Epidermal melanocyte (primary cell): ENCODE measurements at regions not wholly inside any gene's neighbourhood (a gene's known extent, or its start where the extent isn't known, plus 50 kb on each side); places are given as distances from the start of the nearest gene placed in this dataset.

Experiments used
- DNase-seq: peaks from one replicate; pipeline ENCODE4 v3.0.0; 2011; ENCODE audit warnings: low spot score; ENCODE audit not compliant: insufficient read length

DNA sequence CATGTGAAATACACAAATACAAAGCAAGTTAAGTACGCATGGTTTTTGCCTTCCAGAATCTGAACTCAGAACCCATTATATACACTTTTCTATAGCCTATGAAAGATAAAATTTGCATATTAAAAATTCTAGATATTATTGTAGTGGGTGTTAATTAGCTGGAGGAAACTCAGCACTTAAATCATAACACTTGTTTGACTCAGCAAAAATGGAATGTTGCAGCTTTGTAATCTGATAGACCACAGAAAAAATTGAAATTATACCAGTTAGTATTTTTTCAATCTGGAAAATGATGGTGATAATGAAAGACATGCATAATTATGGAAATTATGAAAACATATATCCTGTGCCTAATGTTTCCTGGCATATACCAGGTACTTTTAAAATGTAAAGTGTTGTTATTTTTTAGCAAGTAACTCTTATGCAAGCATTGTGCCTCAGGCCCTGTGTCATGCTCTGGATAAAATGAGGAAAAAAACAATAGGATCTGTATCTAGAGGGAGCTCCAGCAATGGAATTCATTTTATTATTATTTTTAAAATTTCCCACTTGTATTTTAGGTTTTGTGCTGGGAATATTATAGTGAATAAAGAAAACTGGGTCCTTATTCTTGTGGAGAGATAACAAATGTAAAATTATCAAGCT lies 490.4 kb upstream of the SEMA3A start:
- no peak for DNase-seq

DNA sequence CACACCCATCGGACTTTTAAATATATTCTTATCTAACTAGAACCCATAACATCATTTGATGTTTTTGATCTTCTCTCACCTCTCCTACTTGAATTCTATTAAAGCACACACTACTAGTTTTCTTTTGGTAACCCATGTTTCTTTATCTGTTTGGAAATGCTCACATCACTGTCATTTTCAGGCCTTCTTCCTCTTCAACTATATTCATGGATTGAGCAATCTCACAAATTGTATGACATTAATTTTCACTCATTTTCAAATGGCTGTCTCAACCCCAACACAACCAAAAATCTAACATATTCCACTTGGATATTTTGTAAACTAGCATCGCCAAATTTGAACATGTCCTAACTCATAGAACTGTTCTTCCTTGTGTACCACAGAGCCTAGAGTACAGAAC lies 488.0 kb upstream of the SEMA3A start:
- no peak for DNase-seq

DNA sequence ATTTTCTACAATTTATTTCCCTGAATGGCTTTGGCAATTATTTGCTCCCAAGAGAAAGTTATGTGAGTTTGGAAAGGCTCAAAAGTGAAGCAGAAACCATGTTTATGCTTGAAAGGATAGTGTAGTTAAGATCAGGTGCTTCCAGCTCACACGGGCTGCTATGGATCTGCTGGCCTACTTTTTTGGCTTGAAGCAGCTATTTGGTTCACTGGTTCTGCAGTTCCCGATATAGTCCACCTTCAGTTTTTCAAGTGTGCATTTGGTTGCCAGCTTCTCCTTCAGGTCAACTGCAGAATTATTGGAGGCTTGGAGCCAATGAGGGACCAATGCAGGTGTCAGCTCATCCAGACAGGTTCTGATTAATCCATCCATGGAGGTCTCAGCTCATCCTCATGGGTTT lies 484.3 kb upstream of the SEMA3A start:
- DNase-seq, result no peak

DNA sequence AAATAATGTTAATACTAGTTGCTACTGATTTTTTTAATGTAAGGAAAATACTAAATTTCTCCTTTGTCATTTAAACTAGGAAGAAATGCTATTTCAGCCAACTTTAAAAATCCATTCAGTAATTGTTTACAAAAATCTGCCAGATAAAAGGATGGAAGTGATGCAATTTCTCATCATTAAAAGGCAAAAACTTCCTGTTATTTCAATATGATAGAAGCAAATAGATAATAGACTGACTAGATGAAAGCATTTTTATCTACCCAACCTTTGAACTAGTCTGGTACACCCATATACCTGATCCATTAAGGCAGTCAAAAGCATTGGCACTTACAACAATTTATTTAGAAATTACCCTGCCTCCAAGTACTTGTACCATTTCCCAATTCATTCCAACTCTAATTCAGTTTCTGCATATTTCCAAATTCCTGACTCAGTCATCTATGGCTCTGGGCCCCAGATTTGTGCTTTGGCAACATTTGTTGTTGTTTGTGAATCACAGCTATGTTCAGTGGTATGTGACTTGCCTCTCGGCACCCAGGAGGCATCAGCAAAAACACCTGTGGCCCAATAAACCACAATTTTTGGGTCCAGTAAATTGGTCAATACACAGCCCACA lies 482.6 kb upstream of the SEMA3A start:
- DNase-seq, result no peak

DNA sequence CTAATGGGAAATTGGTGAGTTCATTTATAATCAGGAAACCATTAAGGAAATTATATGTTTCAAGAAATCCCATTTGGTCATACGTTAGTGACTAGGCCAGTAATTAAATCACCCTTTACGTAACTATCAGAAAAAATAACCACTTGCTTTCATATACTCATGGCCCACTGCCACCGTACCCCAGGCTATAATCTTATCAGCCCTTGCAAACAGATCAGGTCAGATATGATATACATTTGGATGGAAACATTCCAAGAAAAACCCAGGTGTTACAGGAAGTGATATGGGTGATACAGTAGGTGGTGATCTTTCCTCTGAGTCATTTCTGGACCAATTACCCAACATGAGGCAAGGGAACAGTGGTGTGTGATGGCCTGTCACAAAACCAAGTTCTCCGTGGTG lies 481.0 kb upstream of the SEMA3A start:
- no peak for DNase-seq

DNA sequence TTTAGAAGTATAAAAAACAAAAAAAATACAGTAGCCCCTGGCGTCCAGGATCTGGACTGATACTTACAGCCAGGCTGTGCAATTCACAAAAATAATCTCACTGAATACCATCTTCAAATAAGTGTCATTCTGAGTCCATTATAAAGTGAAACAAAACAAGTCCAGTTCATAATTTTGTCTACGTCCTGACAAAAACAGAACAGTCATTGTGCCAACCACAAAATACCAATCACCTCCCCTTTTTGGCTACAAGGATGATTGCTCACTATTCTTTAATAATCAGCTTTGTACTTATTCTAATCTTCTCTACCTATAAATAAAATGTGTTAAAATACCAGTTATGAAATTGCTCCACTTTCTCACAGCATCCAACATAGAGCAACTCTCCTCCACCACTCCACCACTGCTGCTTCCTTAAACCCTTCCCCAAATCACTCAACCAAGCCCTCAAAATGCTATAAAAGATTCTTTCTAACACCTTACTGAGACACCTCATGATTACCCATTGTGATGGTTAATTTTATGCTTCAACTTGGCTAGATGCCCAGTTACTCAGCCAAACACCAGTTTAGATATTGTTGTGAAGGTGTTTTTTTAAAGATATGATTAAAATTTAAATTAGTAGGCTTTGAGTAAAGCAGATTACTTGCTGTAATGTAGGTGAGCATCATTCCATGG lies 479.8 kb upstream of the SEMA3A start:
- DNase-seq, result no peak

DNA sequence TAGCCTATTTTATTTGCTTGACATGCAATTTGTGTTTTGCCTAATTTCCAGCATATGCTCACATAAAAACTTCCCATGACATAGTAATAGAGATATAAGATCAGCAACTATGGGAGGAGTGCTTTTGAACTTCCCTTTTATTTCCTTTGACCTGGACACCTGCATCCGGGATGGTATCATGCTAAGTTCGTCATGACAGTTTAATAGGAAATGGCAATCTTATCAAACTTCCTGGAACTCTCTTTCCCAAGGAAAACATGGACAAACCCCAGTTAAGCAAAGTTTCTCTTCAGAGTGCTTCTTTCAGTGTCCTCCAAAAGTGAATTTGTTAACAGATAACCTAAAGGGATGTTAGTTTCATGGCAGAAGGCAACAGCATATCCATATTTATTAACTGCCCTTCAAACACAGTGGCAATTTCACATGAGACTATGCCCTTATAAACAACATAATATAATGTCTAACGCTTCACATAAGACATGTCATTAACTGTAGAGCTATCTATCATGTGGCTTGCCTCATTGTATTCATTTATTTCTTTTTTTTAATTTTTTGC lies 474.7 kb upstream of the SEMA3A start:
- DNase-seq, result no peak

DNA sequence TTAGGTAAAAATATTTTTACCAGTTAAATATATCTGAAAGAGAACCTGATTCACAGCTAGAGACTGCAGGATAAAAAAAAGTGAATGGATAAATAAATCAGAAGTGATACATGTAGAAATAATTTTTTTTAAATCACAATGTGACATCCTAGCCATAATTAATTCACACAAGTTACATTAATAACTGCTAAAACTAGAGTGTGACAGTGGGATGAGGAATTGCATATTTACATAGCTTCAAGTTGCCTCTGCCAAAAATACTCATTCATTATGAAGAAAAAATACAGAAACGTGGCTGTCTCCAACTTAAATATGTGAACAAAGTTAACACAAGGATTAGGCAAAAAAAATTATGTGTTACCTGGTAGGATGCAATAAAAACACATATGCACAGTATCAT lies 473.5 kb upstream of the SEMA3A start:
- DNase-seq, result no peak

DNA sequence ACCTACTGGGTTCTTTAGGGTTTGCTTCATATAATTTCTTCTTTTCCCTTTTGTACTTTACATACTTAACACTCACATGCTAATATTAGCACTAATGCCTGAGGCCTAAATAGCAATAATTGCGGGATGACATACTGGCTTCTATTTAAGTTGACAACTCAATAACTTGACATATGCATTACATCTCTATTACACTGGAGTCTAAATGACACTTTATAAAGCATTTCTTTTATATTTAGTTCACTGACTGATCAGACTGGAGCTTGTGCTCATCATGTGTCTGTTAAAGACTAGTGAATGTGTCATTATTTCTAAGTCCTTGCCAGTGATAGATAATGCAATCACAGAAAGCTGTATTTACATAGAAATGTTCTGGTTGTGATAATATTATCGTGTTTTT lies 472.1 kb upstream of the SEMA3A start:
- DNase-seq, result peak; percentile 21

DNA sequence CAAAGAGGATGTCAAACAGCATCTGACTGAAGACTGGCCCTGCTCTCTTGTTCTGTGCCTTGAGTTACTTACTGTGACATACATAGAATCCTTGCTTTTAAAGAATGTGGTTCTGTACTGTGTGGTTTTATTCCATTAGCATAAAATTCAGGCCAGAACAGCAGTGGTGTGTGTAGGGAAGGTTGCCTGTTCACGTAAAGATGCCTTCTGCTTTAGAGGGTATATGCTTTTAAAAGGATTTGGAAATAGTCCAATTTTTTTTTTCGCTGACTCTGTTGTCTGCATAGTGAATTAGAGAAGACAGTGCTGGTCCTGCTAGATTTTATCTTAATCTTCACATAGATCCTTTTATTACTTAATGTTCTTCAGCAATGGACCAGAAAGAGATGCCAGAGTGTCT lies 470.8 kb upstream of the SEMA3A start:
- DNase-seq, result no peak

DNA sequence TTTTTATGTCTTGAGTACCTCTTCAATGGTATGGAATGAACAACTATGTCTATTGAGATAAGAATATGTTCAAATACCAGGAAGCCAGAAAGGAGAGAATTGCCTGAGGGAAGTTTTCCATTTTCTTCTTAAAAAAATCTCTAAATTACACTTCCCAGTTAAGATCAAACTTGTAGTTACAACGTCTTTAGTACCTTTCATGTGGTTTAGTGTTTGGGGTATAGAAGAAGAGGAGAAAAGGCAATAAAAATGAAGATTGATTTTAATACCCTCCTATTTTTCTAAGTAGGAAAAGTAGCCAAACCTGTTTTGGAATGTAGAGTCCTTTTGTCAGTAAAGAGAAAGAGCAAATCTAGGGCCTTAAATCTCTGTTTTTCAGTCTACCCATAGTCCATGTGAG lies 470.0 kb upstream of the SEMA3A start:
- no peak for DNase-seq

DNA sequence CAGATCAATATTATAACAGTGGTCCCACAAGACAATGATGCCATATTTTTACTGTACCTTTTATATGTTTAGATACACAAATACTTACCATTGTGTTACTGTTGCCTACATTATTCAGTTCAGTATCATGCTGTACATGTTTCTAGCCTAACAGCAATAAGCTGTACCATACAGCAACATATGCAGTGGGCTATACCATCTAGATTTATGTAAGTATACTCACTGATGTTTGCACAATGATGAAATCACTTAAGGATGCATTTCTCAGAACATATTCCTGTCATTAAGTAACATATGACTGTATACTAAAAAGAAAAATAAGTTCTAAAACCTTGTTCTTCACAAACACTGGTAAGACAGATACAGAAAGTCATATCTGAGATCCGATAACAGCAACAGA lies 468.6 kb upstream of the SEMA3A start:
- no peak for DNase-seq

DNA sequence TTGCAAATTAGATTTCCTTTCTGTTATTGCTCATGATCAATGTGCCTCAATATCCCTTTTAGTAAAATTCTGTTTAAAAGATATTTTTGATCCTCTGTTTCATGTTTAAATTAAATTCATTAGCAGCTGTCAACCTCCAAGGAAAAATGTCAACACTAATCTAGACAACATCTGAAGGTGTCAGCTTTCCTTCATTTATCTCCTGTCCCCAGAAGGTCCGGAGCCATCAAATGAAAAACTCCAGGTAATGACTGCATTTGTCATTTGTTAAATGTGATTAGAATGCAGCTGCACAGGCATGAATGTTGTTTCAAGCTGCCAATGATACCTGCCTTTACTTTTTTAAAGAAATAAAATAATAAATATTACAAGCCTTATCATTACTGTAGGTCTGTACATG lies 463.7 kb upstream of the SEMA3A start:
- DNase-seq, result no peak

DNA sequence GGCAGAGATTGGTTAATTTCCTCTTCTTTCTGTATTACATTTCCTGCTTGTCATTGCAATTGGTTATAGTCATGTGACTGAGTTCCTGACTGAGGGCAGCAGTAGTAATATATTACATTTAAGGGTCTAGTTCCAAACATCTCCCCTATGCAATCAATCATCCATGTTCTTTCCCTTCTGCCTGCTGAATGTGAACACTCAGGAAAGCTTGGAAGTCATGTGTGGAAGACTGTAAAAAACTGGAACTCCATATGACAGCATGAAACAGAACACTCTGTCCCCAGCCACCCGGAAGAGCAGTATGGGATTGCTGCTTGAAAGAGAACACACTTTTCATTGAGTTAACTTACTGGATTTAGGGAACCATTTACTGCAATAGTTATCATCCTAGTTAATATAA lies 459.7 kb upstream of the SEMA3A start:
- no peak for DNase-seq

DNA sequence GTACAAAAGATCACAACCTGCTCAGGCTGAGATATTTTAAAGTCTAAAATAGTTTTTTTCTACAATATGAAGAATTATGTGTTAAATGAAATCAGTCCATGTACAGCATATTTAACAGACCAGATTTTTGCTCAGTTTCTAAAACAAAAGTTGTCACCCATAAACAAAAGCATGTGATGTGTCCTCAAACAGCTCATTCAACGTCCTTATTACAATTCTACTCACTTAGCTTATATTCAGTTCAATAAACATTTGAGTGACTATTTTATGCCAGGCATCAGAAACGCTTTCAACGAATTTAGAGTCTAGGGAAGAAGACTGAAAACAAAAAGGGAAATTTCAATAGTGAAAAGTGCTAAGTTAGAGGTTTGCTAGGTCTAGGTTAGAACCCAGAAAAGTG lies 457.3 kb upstream of the SEMA3A start:
- no peak for DNase-seq

DNA sequence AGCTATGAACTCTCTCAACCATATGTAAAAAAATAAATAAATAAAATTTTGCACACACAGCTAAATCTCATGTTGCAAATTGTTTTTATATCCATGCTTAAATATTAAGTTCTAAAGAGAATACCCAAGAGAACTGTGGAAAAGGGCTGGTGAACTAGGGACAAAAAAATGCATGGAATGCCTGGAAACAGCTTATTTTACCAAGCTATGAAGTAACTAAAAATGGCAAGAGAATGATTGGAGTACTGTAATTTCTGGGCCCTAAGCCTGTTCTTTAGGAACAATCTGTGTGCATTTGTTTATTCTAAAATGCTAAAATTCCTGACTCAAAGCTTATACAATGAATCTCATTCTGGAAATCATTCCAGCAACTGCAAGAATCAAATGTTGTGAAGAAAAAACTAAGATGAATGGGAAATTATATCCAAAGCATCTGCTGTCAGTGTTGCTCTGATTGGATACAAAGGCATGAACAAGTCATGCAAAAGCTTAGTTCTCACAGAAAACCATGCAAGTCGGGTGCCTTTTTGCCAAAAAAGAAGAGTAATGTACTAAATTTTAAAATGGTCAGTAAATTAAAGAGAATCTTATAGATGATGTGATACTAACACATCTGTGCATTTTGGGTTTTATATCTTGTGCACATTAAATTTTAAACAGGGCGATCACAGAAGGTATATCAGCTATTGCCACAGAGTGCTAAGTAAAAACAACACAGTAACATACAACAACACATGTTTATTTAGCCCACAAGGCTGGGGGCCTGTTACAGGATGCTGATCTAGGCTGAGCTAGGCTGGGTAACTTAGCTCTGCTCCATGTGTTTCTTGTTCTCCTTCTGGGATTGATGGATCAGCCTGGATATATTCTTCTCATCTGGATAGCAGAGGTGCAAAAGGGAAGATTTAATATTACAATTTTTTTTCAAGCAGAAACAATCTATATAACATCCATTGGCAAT lies 453.5 kb upstream of the SEMA3A start:
- DNase-seq, result peak; percentile 19

DNA sequence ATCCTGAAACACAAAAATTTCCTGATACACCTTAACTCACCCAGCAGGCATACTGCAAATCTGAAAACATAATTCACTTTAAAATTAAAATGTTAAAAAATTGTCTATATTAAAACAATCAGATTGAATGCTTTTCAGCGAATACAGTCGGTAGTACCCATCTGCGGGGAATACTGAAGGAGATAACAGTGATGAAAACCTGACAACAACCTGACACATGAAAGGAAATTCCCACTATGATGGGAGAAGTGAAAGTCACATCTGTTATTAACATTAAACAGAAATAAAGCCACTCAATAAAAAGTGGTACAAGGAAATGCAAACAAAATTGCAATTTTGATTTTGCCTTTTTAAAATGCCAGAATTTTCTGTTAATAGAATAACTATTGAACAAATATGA lies 448.0 kb upstream of the SEMA3A start:
- DNase-seq, result no peak

DNA sequence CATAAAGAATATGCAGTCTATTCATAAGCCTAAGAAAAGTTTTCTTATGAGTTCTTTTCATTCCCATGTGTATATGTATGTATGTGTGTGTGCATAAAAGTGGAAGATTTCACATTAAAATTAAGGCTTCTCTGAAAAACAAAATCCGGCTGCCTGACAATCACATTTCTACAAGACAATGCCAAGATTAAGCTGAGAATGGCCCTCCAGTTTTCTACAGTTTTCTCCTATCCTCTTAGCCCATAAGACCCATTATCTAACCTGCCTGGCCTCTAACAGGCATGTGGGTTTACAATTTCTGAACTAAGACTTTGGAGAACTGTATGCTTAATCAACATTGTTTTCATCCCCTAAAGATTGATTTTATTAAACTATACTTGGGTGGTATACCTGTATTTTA lies 446.0 kb upstream of the SEMA3A start:
- DNase-seq, result no peak

DNA sequence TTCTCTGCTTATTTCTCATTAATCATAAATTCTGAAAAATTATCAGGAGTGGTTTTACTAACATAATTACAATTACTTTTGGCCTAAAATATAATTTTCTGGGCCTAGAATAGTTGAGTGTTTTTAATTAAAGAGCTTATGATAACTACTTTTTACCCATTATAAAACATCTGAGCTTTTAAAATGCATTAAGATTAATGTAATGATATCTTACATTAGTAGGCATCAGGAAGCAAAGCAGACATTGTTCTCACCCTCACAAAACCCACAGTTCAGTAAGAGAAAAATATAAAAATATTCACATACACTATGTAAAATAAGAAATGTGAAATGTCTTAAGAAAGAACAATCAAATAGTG lies 443.7 kb upstream of the SEMA3A start:
- no peak for DNase-seq

DNA sequence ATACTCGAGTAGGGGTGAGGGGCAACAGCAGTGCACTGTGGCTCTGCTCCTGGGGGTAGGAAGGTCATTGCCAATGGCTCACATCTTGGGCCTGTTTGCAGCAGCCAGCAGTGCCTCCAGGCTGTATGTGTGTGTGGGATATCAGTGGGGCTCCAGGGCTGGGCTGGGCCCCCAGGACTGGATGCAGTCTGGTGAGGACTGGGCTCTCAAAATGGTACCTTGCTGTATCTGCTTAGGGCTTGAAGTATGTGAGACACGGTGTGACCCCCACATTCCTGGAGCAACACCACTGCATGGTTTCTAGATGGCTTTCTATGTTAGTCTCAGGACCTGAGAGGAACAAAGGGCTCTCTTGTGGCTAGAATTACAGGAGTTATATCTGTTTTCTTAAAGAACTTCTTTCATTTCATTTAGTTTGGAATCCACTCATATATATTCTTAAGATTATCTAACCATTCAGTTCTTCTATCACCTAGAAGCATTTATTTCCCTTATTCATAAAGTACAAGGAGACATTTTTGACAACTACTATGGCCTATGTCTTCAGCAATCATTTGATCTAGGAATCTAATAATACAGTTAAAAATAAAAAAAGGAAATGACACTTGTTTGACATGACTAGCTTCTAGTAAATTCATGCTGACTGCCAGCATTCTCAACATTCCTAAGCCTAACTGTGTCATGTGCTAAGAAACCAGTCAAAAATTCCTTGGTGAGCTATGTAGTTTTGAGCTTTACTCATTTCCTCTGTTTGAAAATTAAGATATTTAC lies 443.2 kb upstream of the SEMA3A start:
- DNase-seq, result no peak

DNA sequence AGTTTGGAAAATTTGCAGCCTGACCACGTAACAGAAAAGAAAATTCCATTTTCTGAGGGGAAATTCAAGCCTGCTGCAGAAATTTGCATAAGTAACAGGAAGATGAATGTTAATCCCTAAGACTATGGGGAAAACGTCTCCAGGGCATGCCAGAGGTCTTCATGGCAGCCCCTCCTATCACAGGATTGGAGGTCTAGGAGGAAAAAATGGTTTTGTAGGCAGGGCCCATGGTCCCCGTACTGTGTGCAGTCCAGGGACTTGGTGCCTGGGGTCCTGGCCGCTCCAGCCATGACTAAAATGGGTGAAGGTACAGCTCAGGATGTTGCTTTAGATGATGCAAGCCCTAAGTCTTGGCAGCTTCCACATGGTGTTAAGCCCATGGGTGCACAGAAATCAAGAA lies 437.3 kb upstream of the SEMA3A start:
- no peak for DNase-seq
